ENCODE measurements at regions not wholly inside any gene's neighbourhood (a gene's known extent, or its start where the extent isn't known, plus 50 kb on each side); places are given as distances from the start of the nearest gene placed in this dataset.

DNA sequence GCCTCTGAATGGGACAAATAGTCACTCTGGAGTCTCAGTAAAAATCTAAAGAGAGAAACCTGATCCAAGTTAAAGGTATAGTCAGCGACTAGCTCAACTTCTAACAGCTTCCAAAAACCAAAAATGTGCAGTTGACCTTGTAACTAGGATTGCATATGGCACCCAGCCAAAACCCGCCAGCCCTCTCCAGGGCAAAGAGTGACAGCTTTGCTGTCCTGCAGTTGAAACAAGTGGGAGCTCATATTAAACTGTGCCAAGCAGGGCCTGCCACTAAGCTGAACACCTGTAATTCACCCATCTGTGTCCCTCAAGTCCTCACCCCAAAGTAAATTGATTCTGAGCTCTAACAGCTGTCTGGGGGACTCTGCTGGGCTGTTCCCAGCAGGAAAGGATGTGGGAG lies 695.3 kb downstream of the MAFB start:
- no peak overlapping the region for H3K4me3 ChIP-seq (ENCODE audit: low read depth, low read length)
- no peak for DNase-seq (ENCODE audit: low read depth)
- TF ChIP-seq, protein P1, sequence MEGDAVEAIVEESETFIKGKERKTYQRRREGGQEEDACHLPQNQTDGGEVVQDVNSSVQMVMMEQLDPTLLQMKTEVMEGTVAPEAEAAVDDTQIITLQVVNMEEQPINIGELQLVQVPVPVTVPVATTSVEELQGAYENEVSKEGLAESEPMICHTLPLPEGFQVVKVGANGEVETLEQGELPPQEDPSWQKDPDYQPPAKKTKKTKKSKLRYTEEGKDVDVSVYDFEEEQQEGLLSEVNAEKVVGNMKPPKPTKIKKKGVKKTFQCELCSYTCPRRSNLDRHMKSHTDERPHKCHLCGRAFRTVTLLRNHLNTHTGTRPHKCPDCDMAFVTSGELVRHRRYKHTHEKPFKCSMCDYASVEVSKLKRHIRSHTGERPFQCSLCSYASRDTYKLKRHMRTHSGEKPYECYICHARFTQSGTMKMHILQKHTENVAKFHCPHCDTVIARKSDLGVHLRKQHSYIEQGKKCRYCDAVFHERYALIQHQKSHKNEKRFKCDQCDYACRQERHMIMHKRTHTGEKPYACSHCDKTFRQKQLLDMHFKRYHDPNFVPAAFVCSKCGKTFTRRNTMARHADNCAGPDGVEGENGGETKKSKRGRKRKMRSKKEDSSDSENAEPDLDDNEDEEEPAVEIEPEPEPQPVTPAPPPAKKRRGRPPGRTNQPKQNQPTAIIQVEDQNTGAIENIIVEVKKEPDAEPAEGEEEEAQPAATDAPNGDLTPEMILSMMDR (conservative IDR thresholded peaks at IDR 0.05; ENCODE audit: low read depth, low read length) = no peak

DNA sequence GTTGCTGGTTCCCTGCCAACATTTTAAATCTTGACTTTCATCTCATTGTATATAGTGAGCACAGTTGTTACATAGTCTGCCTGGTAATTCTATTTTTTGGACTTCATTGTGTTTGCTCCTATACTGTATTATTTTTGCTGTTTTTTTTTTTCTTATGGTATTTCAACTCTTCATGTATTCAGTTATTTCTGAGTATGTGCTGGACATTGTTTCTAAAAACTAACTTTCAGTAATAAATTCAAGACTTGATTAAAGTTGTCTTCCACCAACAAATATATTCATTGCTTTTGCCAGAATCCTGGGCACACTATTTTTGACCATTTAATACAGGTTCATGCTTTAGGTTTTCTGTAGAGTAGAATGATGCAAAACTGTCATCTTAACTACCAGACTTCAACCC lies 698.3 kb downstream of the MAFB start:
- DNase-seq (ENCODE audit: low read depth) = no peak

DNA sequence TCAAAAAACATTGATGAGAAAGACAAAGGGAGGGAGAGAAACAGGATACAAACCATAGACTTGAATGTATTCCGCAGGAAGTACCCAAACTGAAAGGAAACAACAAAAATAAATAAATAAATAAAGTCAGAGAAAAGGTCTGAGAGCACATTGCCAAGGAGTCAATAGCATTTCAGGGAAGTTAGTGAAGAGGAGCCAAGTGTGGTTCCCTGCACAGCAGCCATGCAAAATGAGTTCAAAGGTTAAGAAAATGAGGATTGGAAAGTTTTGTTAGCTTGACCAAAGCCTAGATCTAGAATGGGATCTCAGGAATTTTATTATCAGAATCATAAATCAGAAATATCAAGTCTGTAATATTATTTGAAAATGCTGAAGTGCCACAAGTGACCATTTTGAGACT lies 700.0 kb downstream of the MAFB start:
- TF ChIP-seq, protein P1 (conservative IDR thresholded peaks at IDR 0.05; ENCODE audit: low read depth, low read length) = no peak
- no peak overlapping the region for H3K4me3 ChIP-seq (ENCODE audit: low read depth, low read length)
- no peak for DNase-seq (ENCODE audit: low read depth)

More for the DNA sequence above, 698.3 kb downstream of the MAFB start:
- no peak overlapping the region for H3K4me3 ChIP-seq (ENCODE audit: low read depth, low read length)
- TF ChIP-seq, protein P1 (conservative IDR thresholded peaks at IDR 0.05; ENCODE audit: low read depth, low read length) = no peak

DNA sequence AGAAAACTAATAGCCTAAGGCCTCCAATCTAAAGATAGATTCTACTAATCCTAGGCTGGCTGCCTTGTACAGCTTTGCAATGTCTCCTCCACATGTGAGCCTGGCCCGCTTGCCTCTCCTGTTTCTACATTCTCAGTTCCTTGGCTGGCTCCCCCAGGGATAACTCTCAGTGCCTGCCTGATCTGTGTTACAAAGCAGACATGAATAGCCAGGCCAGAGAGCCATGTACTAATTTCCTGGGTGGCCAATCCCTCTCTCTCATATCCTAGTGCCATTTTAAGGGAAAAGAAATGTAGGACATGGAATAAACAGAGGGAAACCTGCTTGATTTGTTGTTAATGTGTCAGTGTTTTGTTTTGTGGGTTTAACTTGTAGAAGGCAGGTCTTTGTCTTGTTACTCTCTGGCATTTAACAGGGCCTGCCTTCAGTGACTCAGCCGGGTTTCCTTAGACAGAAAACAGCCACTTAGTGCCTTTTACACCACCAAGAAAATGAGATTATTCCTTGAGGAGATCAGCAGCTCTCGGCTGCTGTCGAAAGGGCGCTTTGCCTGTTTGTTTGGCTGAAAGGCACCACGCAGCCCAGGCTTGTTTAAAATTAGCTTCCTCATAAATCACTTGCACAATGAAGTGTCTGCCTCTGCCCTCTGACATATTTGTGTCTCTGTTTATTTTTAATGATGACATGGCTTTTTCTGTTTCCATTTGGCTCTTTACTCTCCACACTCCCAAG lies 702.7 kb downstream of the MAFB start:
- no peak for DNase-seq (ENCODE audit: low read depth)
- TF ChIP-seq, protein P1 (conservative IDR thresholded peaks at IDR 0.05; ENCODE audit: low read depth, low read length) = no peak
- H3K4me3 ChIP-seq (ENCODE audit: low read depth, low read length) = no peak overlapping the region

DNA sequence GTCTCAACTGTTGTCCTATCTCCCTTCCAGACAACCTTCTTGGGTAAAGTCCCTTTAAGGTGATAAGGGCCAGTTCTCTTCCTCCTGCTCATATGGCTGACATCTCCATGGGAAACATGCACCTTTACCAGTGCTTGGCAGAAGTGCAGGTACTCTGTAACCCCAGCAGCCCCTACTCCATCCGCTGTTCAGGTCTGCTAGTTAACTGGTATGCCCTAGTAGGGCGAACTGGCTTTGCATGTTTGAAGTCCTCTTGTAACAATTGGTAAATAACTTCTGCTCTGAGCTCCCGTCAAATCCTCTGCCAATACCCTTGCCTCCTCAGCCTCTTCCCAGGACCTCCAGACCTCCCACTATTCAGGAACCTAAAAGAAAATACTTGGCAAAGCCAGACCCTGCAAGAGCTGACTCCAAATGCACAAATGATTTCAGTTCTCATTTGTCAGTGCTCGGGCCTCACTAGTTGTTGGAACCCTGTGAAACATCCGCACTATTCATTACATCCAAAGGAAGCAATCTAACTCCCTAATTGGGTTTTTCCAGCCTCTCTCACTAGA lies 703.7 kb downstream of the MAFB start:
- no peak overlapping the region for H3K4me3 ChIP-seq (ENCODE audit: low read depth, low read length)
- TF ChIP-seq, protein P1 (conservative IDR thresholded peaks at IDR 0.05; ENCODE audit: low read depth, low read length) = no peak
- DNase-seq (ENCODE audit: low read depth) = no peak

DNA sequence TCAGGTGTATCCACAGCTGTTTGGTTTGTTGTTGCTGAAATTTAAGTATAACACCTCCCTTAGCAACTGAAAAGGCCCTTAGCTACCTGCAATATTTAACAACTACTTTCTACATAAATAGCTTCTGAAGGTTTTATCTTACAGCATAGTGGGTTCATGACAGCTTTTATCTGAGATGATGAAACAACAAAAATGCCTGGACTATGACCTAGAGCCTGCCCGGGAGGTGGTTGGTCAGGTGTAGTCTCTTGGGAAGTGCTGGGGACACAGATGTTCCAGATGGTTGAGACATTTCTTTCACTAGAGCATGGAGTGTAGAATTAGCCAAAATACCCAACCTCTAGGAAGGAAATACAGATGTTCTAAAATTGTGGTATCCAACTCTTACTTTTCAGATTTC lies 705.4 kb downstream of the MAFB start:
- DNase-seq (ENCODE audit: low read depth) = no peak
- no peak overlapping the region for H3K4me3 ChIP-seq (ENCODE audit: low read depth, low read length)
- TF ChIP-seq, protein P1 (conservative IDR thresholded peaks at IDR 0.05; ENCODE audit: low read depth, low read length) = no peak

DNA sequence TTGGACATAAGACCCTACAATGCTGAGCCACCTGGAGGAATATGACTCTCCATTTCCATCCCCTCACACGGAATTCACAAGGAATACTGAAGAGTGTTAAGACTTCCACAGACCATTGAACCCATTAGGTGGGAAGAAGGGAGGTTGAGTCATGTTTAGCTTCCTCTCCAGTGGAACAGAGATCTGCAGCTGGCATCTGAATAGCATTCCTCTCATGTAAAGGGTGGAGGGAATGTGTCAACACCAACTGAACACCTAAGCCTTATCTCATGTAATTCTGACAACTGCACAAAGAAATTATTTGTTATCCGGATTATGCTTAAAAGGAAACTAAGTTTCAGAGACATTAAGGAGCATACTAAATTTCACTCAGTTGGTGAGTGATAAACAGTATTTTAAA lies 705.9 kb downstream of the MAFB start:
- H3K4me3 ChIP-seq (ENCODE audit: low read depth, low read length) = no peak overlapping the region
- TF ChIP-seq, protein P1 (conservative IDR thresholded peaks at IDR 0.05; ENCODE audit: low read depth, low read length) = no peak
- no peak for DNase-seq (ENCODE audit: low read depth)

Data from epithelial cell of proximal tubule (primary cell).